ENCODE measurements at regions not wholly inside any gene's neighbourhood (a gene's known extent, or its start where the extent isn't known, plus 50 kb on each side); places are given as distances from the start of the nearest gene placed in this dataset.

DNA sequence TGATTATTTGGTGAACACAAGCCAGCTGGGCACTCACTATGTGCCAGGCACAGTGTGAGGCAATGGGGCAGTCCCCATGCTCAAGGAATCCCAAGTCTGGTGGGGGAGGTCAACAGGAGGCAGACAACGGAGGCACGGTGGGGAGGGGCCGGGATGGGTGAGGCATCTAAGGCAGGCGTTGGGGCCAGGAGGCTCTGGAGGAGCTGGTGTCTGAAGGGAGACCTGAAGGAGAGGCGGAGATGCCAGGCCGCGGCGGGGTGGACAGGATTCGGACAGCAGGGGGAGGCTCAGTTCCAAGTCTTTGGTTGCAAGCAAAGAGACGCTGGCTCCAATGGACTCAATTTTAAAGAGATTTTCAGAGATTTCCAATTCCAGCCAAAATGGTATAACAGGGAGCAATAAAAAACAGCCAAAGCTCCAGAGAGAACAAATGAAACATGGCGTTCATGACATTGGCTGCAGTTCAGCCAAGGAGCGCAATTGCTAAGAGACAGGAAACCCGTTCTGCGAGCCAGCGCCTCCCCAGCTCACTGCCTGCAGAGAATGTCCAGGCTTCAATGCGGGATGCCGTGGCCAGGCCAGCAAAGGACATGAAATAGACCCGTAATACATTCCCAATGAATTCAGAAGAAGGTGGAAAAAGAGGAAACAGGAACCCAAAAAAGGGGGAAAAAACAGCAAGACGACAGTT lies 105.2 kb upstream of the LRPAP1 start:
- TF ChIP-seq, protein P1, sequence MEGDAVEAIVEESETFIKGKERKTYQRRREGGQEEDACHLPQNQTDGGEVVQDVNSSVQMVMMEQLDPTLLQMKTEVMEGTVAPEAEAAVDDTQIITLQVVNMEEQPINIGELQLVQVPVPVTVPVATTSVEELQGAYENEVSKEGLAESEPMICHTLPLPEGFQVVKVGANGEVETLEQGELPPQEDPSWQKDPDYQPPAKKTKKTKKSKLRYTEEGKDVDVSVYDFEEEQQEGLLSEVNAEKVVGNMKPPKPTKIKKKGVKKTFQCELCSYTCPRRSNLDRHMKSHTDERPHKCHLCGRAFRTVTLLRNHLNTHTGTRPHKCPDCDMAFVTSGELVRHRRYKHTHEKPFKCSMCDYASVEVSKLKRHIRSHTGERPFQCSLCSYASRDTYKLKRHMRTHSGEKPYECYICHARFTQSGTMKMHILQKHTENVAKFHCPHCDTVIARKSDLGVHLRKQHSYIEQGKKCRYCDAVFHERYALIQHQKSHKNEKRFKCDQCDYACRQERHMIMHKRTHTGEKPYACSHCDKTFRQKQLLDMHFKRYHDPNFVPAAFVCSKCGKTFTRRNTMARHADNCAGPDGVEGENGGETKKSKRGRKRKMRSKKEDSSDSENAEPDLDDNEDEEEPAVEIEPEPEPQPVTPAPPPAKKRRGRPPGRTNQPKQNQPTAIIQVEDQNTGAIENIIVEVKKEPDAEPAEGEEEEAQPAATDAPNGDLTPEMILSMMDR (IDR thresholded peaks at IDR 0.05 in 4 of 5, conservative IDR thresholded peaks at IDR 0.05 in 1 of 5): no peak
- TF ChIP-seq POLR2A (IDR thresholded peaks at IDR 0.05): no peak

Data from gastrocnemius medialis (tissue), 4 donors.